GM12865 (cell line): ENCODE measurements at regions not wholly inside any gene's neighbourhood (a gene's known extent, or its start where the extent isn't known, plus 50 kb on each side); places are given as distances from the start of the nearest gene placed in this dataset.

Experiments
- DNase-seq: peaks from one replicate; pipeline ENCODE4 v3.0.0; 2010; ENCODE audit warnings: low read depth
- H3K4me3 ChIP-seq: 2 replicates; pipeline ENCODE4 v1.5.1; 2011; ENCODE audit warnings: mild to moderate bottlenecking, low read depth, low read length, control low read depth
- CTCF ChIP-seq: IDR thresholded peaks from 2 replicates; pipeline ENCODE4 v1.5.1; 2011; ENCODE audit warnings: low read length, control low read depth, low read depth, inconsistent platforms; ENCODE audit not compliant: insufficient read depth; ENCODE audit errors: missing control alignments

- no peak for DNase-seq
- H3K4me3 ChIP-seq: no peak overlapping the region
- TF ChIP-seq CTCF: no peak
Measured at GRCh38 chr21:28602546-28602945, 390.1 kb downstream of the LTN1 start.

- no peak for TF ChIP-seq CTCF
- no peak for DNase-seq
- H3K4me3 ChIP-seq: no peak overlapping the region
Measured at GRCh38 chr21:28598214-28598613, 394.5 kb downstream of the LTN1 start.

GRCh38 chr21:28592205-28592865 is 400.3 kb downstream of the LTN1 start:
- H3K4me3 ChIP-seq: no peak overlapping the region
- no peak for DNase-seq
- no peak for TF ChIP-seq CTCF

DNA sequence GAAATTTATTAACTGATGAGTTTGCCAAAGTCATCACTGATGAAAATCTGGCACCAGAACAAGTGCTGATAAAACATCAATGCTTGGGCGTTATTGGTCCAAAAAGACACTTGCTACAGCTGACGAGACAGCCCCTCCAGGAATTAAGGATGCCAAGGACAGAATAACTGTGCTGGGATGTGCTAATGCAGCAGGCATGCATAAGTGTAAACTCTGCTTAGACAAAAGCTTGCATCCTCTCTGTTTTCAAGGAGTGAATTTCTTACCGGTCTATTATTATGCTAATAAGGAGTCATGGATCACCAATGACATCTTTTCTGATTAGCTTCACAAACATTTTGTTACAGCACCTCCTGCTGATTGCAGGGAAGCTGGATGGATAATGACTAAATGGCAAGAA is 402.0 kb downstream of the LTN1 start:
- no peak for TF ChIP-seq CTCF
- H3K4me3 ChIP-seq: no peak overlapping the region
- DNase-seq: no peak

GRCh38 chr21:28590026-28590425 is 402.7 kb downstream of the LTN1 start:
- DNase-seq: no peak
- H3K4me3 ChIP-seq: no peak overlapping the region
- no peak for TF ChIP-seq CTCF

GRCh38 chr21:28588997-28589396 is 403.7 kb downstream of the LTN1 start:
- no peak overlapping the region for H3K4me3 ChIP-seq
- TF ChIP-seq CTCF: no peak
- DNase-seq: no peak

- TF ChIP-seq CTCF: no peak
- DNase-seq: no peak
- no peak overlapping the region for H3K4me3 ChIP-seq
Measured at GRCh38 chr21:28587748-28588147, 404.9 kb downstream of the LTN1 start.
